B cell (primary cell): ENCODE measurements at regions not wholly inside any gene's neighbourhood (a gene's known extent, or its start where the extent isn't known, plus 50 kb on each side); places are given as distances from the start of the nearest gene placed in this dataset.

ENCODE experiments used
- ATAC-seq: fragments of 200-7000 bp; cut with Tn5 transposase; one replicate; pipeline ENCODE4 v1.10.0; 2021; ENCODE audit warnings: low read depth, mild to moderate bottlenecking, moderate number of reproducible peaks, moderate library complexity
- CTCF ChIA-PET: fragments of 350-600 bp; sonication (Branson Sonifier 250); formaldehyde crosslinking; loops from one replicate; lab custom pipeline; 2021; ENCODE audit warnings: antibody characterized with exemption, inconsistent platforms; lab: Charles Lee
- POLR2A ChIA-PET: fragments of 350-600 bp; sonication (Branson Sonifier 250); formaldehyde crosslinking; loops from one replicate; lab custom pipeline; 2021; ENCODE audit warnings: antibody characterized with exemption; lab: Charles Lee
- DNase-seq: peaks from one replicate; pipeline ENCODE4 v3.0.0; 2013
- H2AFZ ChIP-seq: 2 replicates; pipeline ENCODE4 v1.6.1; 2012; ENCODE audit warnings: mild to moderate bottlenecking, low read depth, low read length; ENCODE audit not compliant: insufficient read depth, poor library complexity, severe bottlenecking
- H3K27ac ChIP-seq, 2 donors: 1 replicate in 1 of 2; 2 replicates in 1 of 2; pipeline ENCODE4 v1.5.1; 2012 to 2013; ENCODE audit warnings: low read length in 2 of 2, mild to moderate bottlenecking in 2 of 2, moderate library complexity in 1 of 2
- H3K27me3 ChIP-seq, 4 experiments: fragments of 200-600 bp in 1 of 4; sonication (generic) in 1 of 4; replicated peaks in 1 of 4; 1 replicate in 2 of 4; 2 replicates in 2 of 4; pipeline versions ENCODE4 v1.6.1 to v1.7.0; 2013 to 2016; ENCODE audit warnings: low read length in 3 of 4, mild to moderate bottlenecking in 2 of 4, mixed read lengths in 1 of 4, moderate library complexity in 1 of 4; ENCODE audit not compliant: insufficient read depth in 4 of 4, control insufficient read depth in 3 of 4; ENCODE audit errors: control extremely low read depth in 1 of 4
- H3K36me3 ChIP-seq, 2 experiments: replicated peaks in 1 of 2; 1 replicate in 1 of 2; 2 replicates in 1 of 2; pipeline versions ENCODE4 v1.6.1 to v1.7.1; 2013; ENCODE audit warnings: low read length in 1 of 2; ENCODE audit not compliant: insufficient read depth in 2 of 2, control insufficient read depth in 1 of 2; ENCODE audit errors: control extremely low read depth in 1 of 2, extremely low read depth in 1 of 2
- H3K4me1 ChIP-seq, 2 donors: fragments of 200-600 bp in 1 of 2; sonication (generic) in 1 of 2; 1 replicate in 1 of 2; 2 replicates in 1 of 2; pipeline versions ENCODE4 v1.5.1 to v1.6.1; 2013 to 2017; ENCODE audit warnings: low read length in 2 of 2; ENCODE audit not compliant: control insufficient read depth in 2 of 2, insufficient read depth in 2 of 2
- H3K4me2 ChIP-seq: replicated peaks from 2 replicates; pipeline ENCODE3; 2012; ENCODE audit warnings: mild to moderate bottlenecking, low read depth, low read length; ENCODE audit not compliant: poor library complexity, severe bottlenecking
- H3K4me3 ChIP-seq, 5 experiments: fragments of 200-600 bp in 1 of 5; sonication (generic) in 1 of 5; 1 replicate in 3 of 5; 2 replicates in 2 of 5; pipeline versions ENCODE4 v1.5.1 to v1.7.0; 2011 to 2016; ENCODE audit warnings: low read length in 4 of 5, mild to moderate bottlenecking in 4 of 5, low read depth in 2 of 5, control low read depth in 1 of 5, moderate library complexity in 1 of 5; ENCODE audit not compliant: insufficient read depth in 1 of 5; ENCODE audit errors: control extremely low read depth in 1 of 5, extremely low read depth in 1 of 5
- H3K79me2 ChIP-seq: fragments of 200-600 bp; sonication (generic); one replicate; pipeline ENCODE4 v1.6.0; 2016; ENCODE audit warnings: low read length; ENCODE audit not compliant: control insufficient read depth, insufficient read depth
- H3K9ac ChIP-seq: fragments of 200-600 bp; sonication (generic); 2 replicates; pipeline ENCODE4 v1.6.1; 2017; ENCODE audit warnings: mild to moderate bottlenecking, low read length, moderate library complexity
- H3K9me3 ChIP-seq, 3 donors: one replicate each; pipeline versions ENCODE4 v1.6.1 to v1.7.1; 2013; ENCODE audit warnings: low read length in 2 of 3; ENCODE audit not compliant: control insufficient read depth in 2 of 3, insufficient read depth in 1 of 3; ENCODE audit errors: control extremely low read depth in 1 of 3
- H4K20me1 ChIP-seq: 2 replicates; pipeline ENCODE4 v1.6.0; 2012; ENCODE audit warnings: mild to moderate bottlenecking, low read length; ENCODE audit not compliant: insufficient read depth, control insufficient read depth, poor library complexity, severe bottlenecking
- H3K27ac Mint-ChIP-seq: one replicate; pipeline ENCODE4 v1.8.0; 2021; ENCODE audit warnings: mixed read lengths
- H3K27me3 Mint-ChIP-seq: one replicate; pipeline ENCODE4 v1.8.0; 2021; ENCODE audit warnings: mixed read lengths
- H3K4me1 Mint-ChIP-seq: one replicate; pipeline ENCODE4 v1.8.0; 2021; ENCODE audit warnings: mixed read lengths
- H3K4me3 Mint-ChIP-seq: one replicate; pipeline ENCODE4 v1.8.0; 2021; ENCODE audit warnings: mixed read lengths
- H3K9me3 Mint-ChIP-seq: one replicate; pipeline ENCODE4 v1.8.0; 2022; ENCODE audit warnings: mixed read lengths; ENCODE audit not compliant: insufficient read depth
- EZH2 ChIP-seq: IDR thresholded peaks from 2 replicates; pipeline ENCODE4 v1.6.1; 2012; ENCODE audit warnings: borderline replicate concordance, low read depth, mild to moderate bottlenecking, moderate library complexity, low read length; ENCODE audit not compliant: insufficient read depth, poor library complexity, severe bottlenecking
- WGBS: methylation state at CpG from one replicate; pipeline ENCODE4 v1.1.5; 2013; ENCODE audit warnings: missing lambda C conversion rate; ENCODE audit not compliant: insufficient coverage; 5-methylcytosine and 5-hydroxymethylcytosine counted together
- intact Hi-C: fragments of 100-400 bp; cut with micrococcal nuclease; formaldehyde crosslinking; loops from one replicate; pipeline ENCODE4 v1.10.0; 2022
- TF ChIP-seq, protein P1 (sequence below): fragments of 200-600 bp; IDR thresholded peaks from one replicate; pipeline ENCODE4 v1.8.0; 2022; ENCODE audit warnings: antibody characterized with exemption, mild to moderate bottlenecking

GRCh38 chr3:132880986-132881385 lies 157.2 kb upstream of the TMEM108 start:
- Mint-ChIP-seq H3K27me3 (peaks cover 5% of the 10 kb centered on the region), H3K27ac (no peak overlapping the region), H3K4me3 (no peak overlapping the region), H3K9me3 (no peaks in the 10 kb centered on the region), H3K4me1 (no peaks in the 10 kb centered on the region)
- Histone ChIP-seq H4K20me1 (no peaks in the 10 kb centered on the region), H3K4me1 (no peaks in the 10 kb centered on the region), H3K4me2 (no peak overlapping the region), H3K9me3 (no peaks in the 10 kb centered on the region), H3K79me2 (no peaks in the 10 kb centered on the region), H3K36me3 (no peaks in the 10 kb centered on the region), H3K27ac (no peak overlapping the region), H3K4me3 (no peak overlapping the region), H2AFZ (no peak overlapping the region), H3K9ac (no peak overlapping the region), H3K27me3 (no peaks in the 10 kb centered on the region)
- TF ChIP-seq, protein P1, sequence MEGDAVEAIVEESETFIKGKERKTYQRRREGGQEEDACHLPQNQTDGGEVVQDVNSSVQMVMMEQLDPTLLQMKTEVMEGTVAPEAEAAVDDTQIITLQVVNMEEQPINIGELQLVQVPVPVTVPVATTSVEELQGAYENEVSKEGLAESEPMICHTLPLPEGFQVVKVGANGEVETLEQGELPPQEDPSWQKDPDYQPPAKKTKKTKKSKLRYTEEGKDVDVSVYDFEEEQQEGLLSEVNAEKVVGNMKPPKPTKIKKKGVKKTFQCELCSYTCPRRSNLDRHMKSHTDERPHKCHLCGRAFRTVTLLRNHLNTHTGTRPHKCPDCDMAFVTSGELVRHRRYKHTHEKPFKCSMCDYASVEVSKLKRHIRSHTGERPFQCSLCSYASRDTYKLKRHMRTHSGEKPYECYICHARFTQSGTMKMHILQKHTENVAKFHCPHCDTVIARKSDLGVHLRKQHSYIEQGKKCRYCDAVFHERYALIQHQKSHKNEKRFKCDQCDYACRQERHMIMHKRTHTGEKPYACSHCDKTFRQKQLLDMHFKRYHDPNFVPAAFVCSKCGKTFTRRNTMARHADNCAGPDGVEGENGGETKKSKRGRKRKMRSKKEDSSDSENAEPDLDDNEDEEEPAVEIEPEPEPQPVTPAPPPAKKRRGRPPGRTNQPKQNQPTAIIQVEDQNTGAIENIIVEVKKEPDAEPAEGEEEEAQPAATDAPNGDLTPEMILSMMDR = no peak
- no peak for TF ChIP-seq EZH2
- ChIA-PET POLR2A (no interaction called here), CTCF (no interaction called here)
- WGBS = no CpG with 5 or more reads among the region's 1 CpG
- no peak for ATAC-seq
- intact Hi-C loops = no loop called here
- no peak for DNase-seq

DNA sequence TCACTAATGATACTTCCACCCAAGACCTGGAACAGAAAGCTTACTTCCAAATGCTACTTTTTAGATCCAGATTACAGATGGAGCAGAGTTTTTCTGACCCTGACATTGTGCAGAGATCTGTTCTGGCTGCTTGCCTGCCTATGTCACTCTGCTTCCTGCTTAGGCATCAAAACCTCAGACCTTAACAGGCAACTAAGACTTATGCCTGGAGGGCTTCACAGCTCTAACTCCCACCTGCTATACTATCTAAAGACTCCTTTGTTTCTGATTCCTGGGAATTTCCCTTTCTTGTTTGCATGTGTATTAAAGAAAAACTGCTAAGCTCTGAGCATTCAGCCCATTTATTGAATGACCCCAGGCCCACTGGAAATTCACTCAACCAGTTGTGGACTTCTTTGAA lies 157.4 kb upstream of the NPHP3 start:
- ChIA-PET POLR2A (no interaction called here), CTCF (no interaction called here)
- Mint-ChIP-seq H3K4me1 (no peaks in the 10 kb centered on the region), H3K27ac (no peak overlapping the region), H3K4me3 (no peak overlapping the region), H3K27me3 (peaks cover 5% of the 10 kb centered on the region), H3K9me3 (no peaks in the 10 kb centered on the region)
- no peak overlapping the region for H3K4me3 ChIP-seq
- H3K4me2 ChIP-seq = no peak overlapping the region
- H3K36me3 ChIP-seq = no peaks in the 10 kb centered on the region
- intact Hi-C loops = no loop called here
- H3K27me3 ChIP-seq = no peaks in the 10 kb centered on the region
- H3K9me3 ChIP-seq = no peaks in the 10 kb centered on the region
- TF ChIP-seq, protein P1 = no peak
- TF ChIP-seq EZH2 = no peak
- H3K4me1 ChIP-seq = no peaks in the 10 kb centered on the region
- H2AFZ ChIP-seq = no peak overlapping the region
- H3K79me2 ChIP-seq = no peaks in the 10 kb centered on the region
- H4K20me1 ChIP-seq = no peaks in the 10 kb centered on the region
- H3K27ac ChIP-seq = no peak overlapping the region
- no peak for ATAC-seq
- H3K9ac ChIP-seq = no peak overlapping the region
- DNase-seq = no peak
